HG02642 (cell line): ENCODE measurements at regions not wholly inside any gene's neighbourhood (a gene's known extent, or its start where the extent isn't known, plus 50 kb on each side); places are given as distances from the start of the nearest gene placed in this dataset.

Experiments
- ATAC-seq: cut with Tn5 transposase; IDR thresholded peaks from one replicate; pipeline ENCODE4 v1.9.1; 2021; ENCODE audit warnings: mild to moderate bottlenecking; ENCODE audit not compliant: unreplicated experiment, poor library complexity

- no peak for ATAC-seq
Measured at GRCh38 chr10:130747356-130747755, 564.2 kb downstream of the TCERG1L start.

DNA sequence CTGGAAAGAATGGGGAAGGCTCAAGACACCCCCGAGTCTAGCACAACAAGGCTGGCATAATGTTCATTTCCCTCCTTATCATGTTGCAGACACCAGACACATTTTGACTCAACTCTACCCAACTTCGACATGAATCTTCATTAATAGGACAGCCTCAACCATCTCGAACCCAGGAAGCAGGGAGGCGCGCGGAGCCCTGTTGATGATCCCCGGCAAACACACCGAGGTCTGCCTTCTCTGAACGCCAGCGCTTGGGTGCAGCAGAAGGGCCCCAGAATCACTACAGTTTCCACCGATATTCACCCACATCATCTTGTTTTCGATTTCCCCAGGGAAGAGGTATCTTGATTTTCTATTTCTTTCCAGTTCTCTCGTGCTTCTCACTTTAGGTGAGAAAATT, 563.6 kb downstream of the TCERG1L start:
- ATAC-seq, result no peak

GRCh38 chr10:130748409-130749057, 563.0 kb downstream of the TCERG1L start:
- ATAC-seq, result no peak

GRCh38 chr10:130749911-130750310, 561.6 kb downstream of the TCERG1L start:
- no peak for ATAC-seq

DNA sequence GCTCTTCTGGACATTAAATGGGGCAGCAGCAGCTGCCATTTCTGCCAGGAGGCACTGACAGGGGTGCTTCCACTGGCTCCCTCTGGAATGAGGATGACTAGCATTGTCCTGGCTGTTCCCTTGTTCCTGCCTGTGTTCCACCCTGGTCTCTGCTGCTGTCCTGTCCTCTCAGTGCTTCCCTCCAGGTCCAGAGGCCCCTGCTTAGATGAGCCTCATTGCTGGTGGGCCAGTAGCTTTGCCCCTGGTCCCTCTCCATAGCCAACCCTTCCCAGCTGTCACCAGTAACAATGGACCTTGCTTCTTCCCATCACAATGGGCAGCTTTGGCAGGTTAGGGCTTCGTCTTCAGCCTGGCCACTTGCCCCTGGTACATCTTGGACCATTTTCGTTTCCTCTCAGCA, 561.1 kb downstream of the TCERG1L start:
- no peak for ATAC-seq

- no peak for ATAC-seq
Measured at GRCh38 chr10:130751106-130751840, 560.2 kb downstream of the TCERG1L start.

DNA sequence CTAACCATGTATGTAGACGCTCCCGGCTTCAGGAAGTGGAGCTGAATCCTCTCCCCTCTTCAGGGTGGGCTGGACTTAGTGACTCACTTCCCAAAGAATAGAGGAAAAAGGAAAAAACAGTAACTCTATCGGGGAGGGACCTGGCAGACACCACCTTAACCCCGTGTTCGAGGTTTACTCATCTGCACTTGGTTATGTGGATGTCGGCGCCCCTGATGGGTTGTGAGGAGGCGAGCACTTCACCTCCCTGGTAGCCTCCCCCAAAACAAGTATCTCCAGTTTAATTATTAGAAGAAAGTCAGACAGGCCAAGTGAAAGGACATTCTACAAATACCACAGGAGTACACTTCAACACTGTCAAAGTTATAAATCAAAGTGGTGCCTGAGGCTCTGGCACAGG, 559.7 kb downstream of the TCERG1L start:
- ATAC-seq, result no peak

- no peak for ATAC-seq
Measured at GRCh38 chr10:130756651-130757050, 554.9 kb downstream of the TCERG1L start.

GRCh38 chr10:130757271-130757670, 554.2 kb downstream of the TCERG1L start:
- ATAC-seq, result no peak

- ATAC-seq, result no peak
Measured at GRCh38 chr10:130757821-130758489, 553.6 kb downstream of the TCERG1L start.

DNA sequence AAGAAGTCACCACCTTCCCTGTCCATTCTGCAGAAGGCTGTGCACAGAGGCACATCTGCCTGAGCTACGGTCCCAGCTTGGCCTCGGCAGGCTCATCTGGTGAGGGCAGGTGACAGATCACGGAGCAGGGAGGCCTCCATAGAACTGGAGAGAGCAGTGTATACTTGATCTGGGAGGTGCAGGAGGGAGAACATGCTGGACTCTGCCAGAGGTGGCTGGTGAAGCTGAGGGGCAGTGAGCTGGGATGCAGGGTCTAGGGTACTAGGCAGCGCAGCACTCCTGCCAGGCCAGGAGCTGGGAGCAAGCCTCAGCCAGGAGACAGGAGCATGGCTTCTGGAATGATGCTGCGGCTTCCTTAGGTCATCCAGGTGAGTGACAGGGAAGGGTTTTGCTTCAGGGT, 553.0 kb downstream of the TCERG1L start:
- no peak for ATAC-seq

DNA sequence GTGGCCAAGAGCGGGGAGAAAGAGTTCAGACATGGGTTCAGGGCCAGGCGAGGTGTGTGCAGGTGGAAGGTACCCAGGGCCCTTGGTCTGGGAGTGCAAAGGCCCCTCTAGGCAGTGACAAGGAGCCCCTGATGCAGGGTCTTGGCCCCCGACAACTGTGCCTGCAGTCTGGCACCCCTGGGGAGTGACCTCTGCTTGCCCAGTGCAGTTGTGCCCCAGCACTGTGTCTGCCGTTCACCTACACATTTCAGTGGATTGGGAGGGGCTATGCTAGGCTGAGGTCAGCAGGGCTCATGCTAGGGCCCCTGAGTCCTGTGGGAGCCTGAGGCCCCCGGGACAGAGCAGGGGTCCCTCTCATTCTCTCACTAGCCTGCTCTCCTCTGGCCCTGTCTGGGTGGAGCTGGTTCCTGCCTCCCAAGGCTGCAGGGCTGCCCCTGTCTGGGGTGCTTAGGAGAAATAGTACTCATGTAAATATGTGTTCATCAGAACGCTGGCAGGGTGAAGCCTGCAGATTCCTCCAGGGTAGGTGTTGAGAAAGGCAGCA, 550.4 kb downstream of the TCERG1L start:
- ATAC-seq, result no peak

- ATAC-seq, result no peak
Measured at GRCh38 chr10:130761788-130762301, 549.7 kb downstream of the TCERG1L start.

DNA sequence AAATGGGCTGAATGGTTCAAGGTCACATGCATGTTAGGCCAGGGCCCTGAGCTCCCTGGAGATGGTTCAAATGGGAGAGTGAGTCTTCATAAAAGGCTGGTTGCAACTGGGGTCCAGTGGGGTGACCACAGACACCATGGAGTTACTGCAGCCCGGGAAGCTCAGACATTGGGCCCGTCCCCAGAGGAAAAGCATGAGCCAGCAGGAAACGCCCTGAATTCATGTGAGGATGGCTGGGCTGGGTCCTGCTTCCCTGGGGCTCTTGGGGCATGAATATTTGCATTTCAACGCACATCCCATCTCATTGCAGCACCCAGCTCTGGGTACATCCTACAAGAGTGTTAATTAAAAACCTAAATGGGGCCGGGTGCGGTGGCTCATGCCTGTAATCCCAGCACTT, 549.0 kb downstream of the TCERG1L start:
- no peak for ATAC-seq

DNA sequence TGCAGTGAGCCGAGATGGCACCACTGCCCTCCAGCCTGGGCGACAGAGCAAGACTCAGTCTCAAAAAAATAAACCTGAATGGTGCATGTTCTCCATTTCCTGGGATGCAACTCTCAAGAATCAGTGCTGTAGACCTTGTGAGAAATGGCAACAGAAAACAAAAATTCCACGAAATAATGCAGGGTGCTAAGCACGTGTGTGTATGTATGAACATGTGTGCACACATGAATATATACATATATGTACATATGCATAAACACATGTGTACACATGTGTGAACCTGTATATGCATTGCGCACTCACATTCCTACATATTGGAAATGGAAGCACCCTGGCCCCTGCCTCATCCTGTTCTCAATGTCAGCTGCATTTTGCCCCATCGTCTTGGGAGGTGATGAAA, 548.5 kb downstream of the TCERG1L start:
- ATAC-seq, result no peak

GRCh38 chr10:130763491-130763890, 548.0 kb downstream of the TCERG1L start:
- no peak for ATAC-seq

GRCh38 chr10:130764651-130765050, 546.9 kb downstream of the TCERG1L start:
- no peak for ATAC-seq

GRCh38 chr10:130766071-130766470, 545.5 kb downstream of the TCERG1L start:
- no peak for ATAC-seq

- no peak for ATAC-seq
Measured at GRCh38 chr10:130767116-130767730, 544.3 kb downstream of the TCERG1L start.

GRCh38 chr10:130769146-130770017, 542.1 kb downstream of the TCERG1L start:
- ATAC-seq, result no peak
